Daoy (cell line): ENCODE measurements at regions not wholly inside any gene's neighbourhood (a gene's known extent, or its start where the extent isn't known, plus 50 kb on each side); places are given as distances from the start of the nearest gene placed in this dataset.

Source experiments
- DNase-seq: peaks from one replicate; pipeline ENCODE4 v3.0.0-alpha.2; 2015; ENCODE audit warnings: low read depth

DNA sequence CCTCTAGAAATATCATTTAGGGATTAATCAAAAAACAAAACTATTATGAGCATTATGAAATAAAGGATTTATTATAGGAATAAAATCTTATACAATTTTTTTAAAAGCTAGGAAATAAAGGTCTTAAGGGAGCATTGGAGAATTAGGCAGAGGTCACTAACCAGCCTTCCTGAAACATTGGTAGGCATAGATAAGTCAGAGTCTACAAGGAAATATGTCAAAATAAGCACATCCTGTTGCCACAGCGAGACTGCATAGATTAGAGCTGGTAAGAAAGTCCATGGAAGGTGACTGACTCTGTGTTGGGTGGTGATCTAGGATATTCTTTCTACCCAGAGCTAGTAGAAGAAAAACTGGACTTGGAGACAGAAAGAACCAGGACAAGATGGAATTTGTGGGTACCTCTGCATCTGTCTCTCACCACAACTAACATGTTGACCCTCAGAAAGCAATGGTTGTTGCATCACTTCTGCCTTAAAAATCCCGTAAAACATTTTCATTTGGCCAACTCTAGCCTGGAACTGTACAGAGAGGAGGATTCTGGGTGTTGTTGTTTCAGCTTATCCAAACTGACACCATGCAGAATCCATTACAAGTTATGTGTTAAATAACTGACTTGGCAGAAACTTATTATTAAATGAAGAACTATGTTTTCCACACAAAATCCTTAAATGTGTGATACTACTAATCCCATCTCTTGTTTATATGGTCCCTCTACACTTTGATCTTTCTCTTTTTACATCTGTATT, 77.1 kb downstream of the FBXO5 start:
- DNase-seq, result no peak

DNA sequence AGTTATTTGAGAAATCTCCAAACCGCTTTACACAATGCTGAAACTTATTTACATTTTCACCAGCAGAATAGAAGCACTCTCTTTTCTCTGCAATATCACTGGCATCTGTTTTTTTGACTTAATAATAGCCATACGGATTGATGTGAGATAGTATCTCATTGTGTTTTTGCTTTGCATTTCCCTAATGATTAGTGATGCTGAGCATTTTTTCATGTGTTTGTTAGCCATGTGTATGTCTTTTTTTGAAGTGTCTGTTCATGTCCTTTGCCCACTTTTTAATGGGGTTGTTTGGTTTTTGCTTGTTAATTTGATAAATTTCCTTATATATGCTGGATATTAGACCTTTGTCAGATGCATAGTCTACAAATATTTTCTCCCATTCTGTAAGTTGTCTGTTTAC, 73.6 kb downstream of the FBXO5 start:
- DNase-seq, result no peak

GRCh38 chr6:152916035-152916434, 66.8 kb downstream of the FBXO5 start:
- no peak for DNase-seq

GRCh38 chr6:152918991-152919390, 63.9 kb downstream of the FBXO5 start:
- DNase-seq, result no peak

GRCh38 chr6:152920016-152920415, 62.8 kb downstream of the FBXO5 start:
- no peak for DNase-seq
